ENCODE measurements at regions not wholly inside any gene's neighbourhood (a gene's known extent, or its start where the extent isn't known, plus 50 kb on each side); places are given as distances from the start of the nearest gene placed in this dataset.

- peak overlapping the region in 4 of 12 donors; percentile 95 to 97 (median 97) for H3K27ac ChIP-seq
- no peaks in the 10 kb centered on the region for H3K36me3 ChIP-seq
- no peaks in the 10 kb centered on the region for H3K9me3 ChIP-seq
- intact Hi-C loops (cut with DNase I): loop anchor here in 4 of 10 donors (2.0 to 10.0 kb wide), 4 partner anchors 31 to 971 kb away; partner anchors contain the start of gene ABT1 (in 3 of the 4)
- peaks cover 0 to 29% (median 9%) of the 10 kb centered on the region in 12 donors for H3K4me1 ChIP-seq
- no peak for ATAC-seq
- no peaks in the 10 kb centered on the region for H3K27me3 ChIP-seq
- DNase-seq: no peak
- peak overlapping the region in 2 of 12 donors; percentile 67 to 69 for H3K4me3 ChIP-seq
- WGBS, 4 donors: 94 to 98% (median 96%) methylated on average over 4 of the region's 4 CpGs
- no peak for TF ChIP-seq POLR2A (IDR thresholded peaks at IDR 0.05)
These were observed 86.6 kb downstream of the HFE start for GRCh38 chr6:26173836-26174145.

GRCh38 chr6:26175033-26175427, 87.8 kb downstream of the HFE start:
- no peaks in the 10 kb centered on the region for H3K27me3 ChIP-seq
- H3K9me3 ChIP-seq: no peaks in the 10 kb centered on the region
- WGBS, 4 donors: 8 to 24% (median 14%) methylated on average over 1 of the region's 1 CpG
- intact Hi-C loops (cut with DNase I): loop anchor here in 4 of 10 donors (10.0 kb wide), 2 partner anchors 420 to 970 kb away; partner anchors contain the start of gene ABT1 (in 3 of the 4)
- DNase-seq: no peak
- H3K27ac ChIP-seq: peak overlapping the region in 1 of 12 donors; percentile 1
- H3K4me3 ChIP-seq: no peak overlapping the region
- no peaks in the 10 kb centered on the region for H3K36me3 ChIP-seq
- peaks cover 0 to 25% (median 9%) of the 10 kb centered on the region in 12 donors for H3K4me1 ChIP-seq
- TF ChIP-seq CTCF (IDR thresholded peaks at IDR 0.05) (no peak), POLR2A (IDR thresholded peaks at IDR 0.05) (no peak)
- ATAC-seq: no peak

GRCh38 chr6:26175428-26176181, 88.4 kb downstream of the HFE start:
- intact Hi-C loops (cut with DNase I): loop anchor here in 4 of 10 donors (10.0 kb wide), 2 partner anchors 419 to 969 kb away; partner anchors contain the start of gene ABT1 (in 3 of the 4)
- 62 to 68% (median 63%) methylated on average over 5 of the region's 5 CpGs for WGBS, 4 donors
- peak overlapping the region in 2 of 12 donors; percentile 1 to 40 for H3K27ac ChIP-seq

GRCh38 chr6:26179675-26180074, 92.4 kb downstream of the HFE start:
- no peak for TF ChIP-seq POLR2A (IDR thresholded peaks at IDR 0.05)
- TF ChIP-seq CTCF (IDR thresholded peaks at IDR 0.05): no peak
- intact Hi-C loops (cut with DNase I): loop anchor here in 4 of 10 donors (10.0 kb wide), 3 partner anchors 105 to 965 kb away; partner anchors contain the start of gene ABT1 (in 3 of the 4)
- ATAC-seq (no peak), DNase-seq (no peak)
- Histone ChIP-seq H3K9me3 (no peaks in the 10 kb centered on the region), H3K27ac (no peak overlapping the region), H3K4me3 (no peak overlapping the region), H3K27me3 (no peaks in the 10 kb centered on the region), H3K36me3 (no peaks in the 10 kb centered on the region), H3K4me1 (peaks cover 0 to 18% (median 6%) of the 10 kb centered on the region in 12 donors)
- WGBS, 4 donors: 70 to 80% (median 76%) methylated on average over 1 of the region's 1 CpG

More at GRCh38 chr6:26175428-26176181, 88.4 kb downstream of the HFE start:
- DNase-seq: no peak
- no peak overlapping the region for H3K4me3 ChIP-seq
- no peaks in the 10 kb centered on the region for H3K36me3 ChIP-seq
- TF ChIP-seq POLR2A (IDR thresholded peaks at IDR 0.05): no peak
- peak; percentile 45 to 76 (median 62) for TF ChIP-seq CTCF (IDR thresholded peaks at IDR 0.05)
- H3K4me1 ChIP-seq: peaks cover 0 to 20% (median 9%) of the 10 kb centered on the region in 12 donors
- no peaks in the 10 kb centered on the region for H3K27me3 ChIP-seq
- H3K9me3 ChIP-seq: no peaks in the 10 kb centered on the region
- ATAC-seq: no peak
